ENCODE measurements at regions not wholly inside any gene's neighbourhood (a gene's known extent, or its start where the extent isn't known, plus 50 kb on each side); places are given as distances from the start of the nearest gene placed in this dataset.

GRCh38 chrX:8105531-8105930 is 65.5 kb downstream of the VCX2 start:
- H3K27ac ChIP-seq (ENCODE audit: low read depth, low read length, poor library complexity, severe bottlenecking): no peak overlapping the region
- DNase-seq (ENCODE audit: low spot score): no peak
- H4K20me1 ChIP-seq (ENCODE audit: insufficient read depth, low read length): no peaks in the 10 kb centered on the region
- H3K9me3 ChIP-seq (ENCODE audit: low read length): no peaks in the 10 kb centered on the region
- POLR2A ChIA-PET: no interaction called here
- no peaks in the 10 kb centered on the region for H3K36me3 ChIP-seq (ENCODE audit: insufficient read depth, low read length)
- CTCF ChIA-PET (ENCODE audit: unreplicated experiment): no interaction called here
- BruUV-seq (replicated peaks): no TSS peak
- no peaks in the 10 kb centered on the region for H3K9me2 ChIP-seq (ENCODE audit: insufficient read depth, low read length)
- no peak overlapping the region for H3K4me2 ChIP-seq (ENCODE audit: low read length)
- TF ChIP-seq, protein P1, sequence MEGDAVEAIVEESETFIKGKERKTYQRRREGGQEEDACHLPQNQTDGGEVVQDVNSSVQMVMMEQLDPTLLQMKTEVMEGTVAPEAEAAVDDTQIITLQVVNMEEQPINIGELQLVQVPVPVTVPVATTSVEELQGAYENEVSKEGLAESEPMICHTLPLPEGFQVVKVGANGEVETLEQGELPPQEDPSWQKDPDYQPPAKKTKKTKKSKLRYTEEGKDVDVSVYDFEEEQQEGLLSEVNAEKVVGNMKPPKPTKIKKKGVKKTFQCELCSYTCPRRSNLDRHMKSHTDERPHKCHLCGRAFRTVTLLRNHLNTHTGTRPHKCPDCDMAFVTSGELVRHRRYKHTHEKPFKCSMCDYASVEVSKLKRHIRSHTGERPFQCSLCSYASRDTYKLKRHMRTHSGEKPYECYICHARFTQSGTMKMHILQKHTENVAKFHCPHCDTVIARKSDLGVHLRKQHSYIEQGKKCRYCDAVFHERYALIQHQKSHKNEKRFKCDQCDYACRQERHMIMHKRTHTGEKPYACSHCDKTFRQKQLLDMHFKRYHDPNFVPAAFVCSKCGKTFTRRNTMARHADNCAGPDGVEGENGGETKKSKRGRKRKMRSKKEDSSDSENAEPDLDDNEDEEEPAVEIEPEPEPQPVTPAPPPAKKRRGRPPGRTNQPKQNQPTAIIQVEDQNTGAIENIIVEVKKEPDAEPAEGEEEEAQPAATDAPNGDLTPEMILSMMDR (conservative IDR thresholded peaks at IDR 0.05; ENCODE audit: low read length): no peak
- no peak for TF ChIP-seq EZH2phosphoT487 (IDR thresholded peaks at IDR 0.05; ENCODE audit: borderline replicate concordance, low read depth, low read length)
- H3K79me2 ChIP-seq (ENCODE audit: insufficient read depth, low read depth, low read length): no peaks in the 10 kb centered on the region
- intact Hi-C loops (cut with micrococcal nuclease; ENCODE audit: unreplicated experiment): no loop called here
- H3K4me1 ChIP-seq (ENCODE audit: insufficient read depth, low read length, poor library complexity, severe bottlenecking): no peaks in the 10 kb centered on the region
- H2AFZ ChIP-seq (ENCODE audit: low read length): no peak overlapping the region
- H3K4me3 ChIP-seq (ENCODE audit: low read depth, low read length, poor library complexity, severe bottlenecking): no peak overlapping the region

DNA sequence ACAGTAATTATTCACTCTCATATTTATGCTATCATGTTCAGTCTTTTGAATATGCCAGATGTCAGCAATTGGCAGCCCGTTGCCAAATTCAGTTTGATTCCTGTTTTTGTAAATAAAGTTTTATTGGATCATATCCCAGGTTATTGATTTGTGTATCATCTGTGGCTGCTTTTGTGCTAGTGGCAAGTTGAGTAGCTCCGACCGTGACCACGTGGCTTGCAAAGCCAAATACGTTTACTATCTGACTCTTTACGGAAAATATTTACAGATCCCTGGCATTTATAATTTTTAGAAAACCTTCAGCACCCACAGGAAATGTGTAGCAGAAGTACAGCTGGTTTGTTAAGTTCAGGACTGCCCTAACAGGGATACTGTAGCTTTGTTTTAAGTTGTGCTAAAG is 67.4 kb downstream of the VCX2 start:
- Histone ChIP-seq H4K20me1 (ENCODE audit: insufficient read depth, low read length) (no peaks in the 10 kb centered on the region), H3K9me2 (ENCODE audit: insufficient read depth, low read length) (no peaks in the 10 kb centered on the region), H2AFZ (ENCODE audit: low read length) (no peak overlapping the region), H3K4me3 (ENCODE audit: low read depth, low read length, poor library complexity, severe bottlenecking) (no peak overlapping the region), H3K9me3 (ENCODE audit: low read length) (no peaks in the 10 kb centered on the region), H3K79me2 (ENCODE audit: insufficient read depth, low read depth, low read length) (no peaks in the 10 kb centered on the region), H3K36me3 (ENCODE audit: insufficient read depth, low read length) (no peaks in the 10 kb centered on the region), H3K4me1 (ENCODE audit: insufficient read depth, low read length, poor library complexity, severe bottlenecking) (no peaks in the 10 kb centered on the region), H3K27ac (ENCODE audit: low read depth, low read length, poor library complexity, severe bottlenecking) (no peak overlapping the region), H3K4me2 (ENCODE audit: low read length) (no peak overlapping the region)
- intact Hi-C loops (cut with micrococcal nuclease; ENCODE audit: unreplicated experiment): no loop called here
- CTCF ChIA-PET (ENCODE audit: unreplicated experiment): no interaction called here
- POLR2A ChIA-PET: no interaction called here
- no TSS peak for BruUV-seq (replicated peaks)
- TF ChIP-seq, protein P1 (conservative IDR thresholded peaks at IDR 0.05; ENCODE audit: low read length): no peak
- TF ChIP-seq EZH2phosphoT487 (IDR thresholded peaks at IDR 0.05; ENCODE audit: borderline replicate concordance, low read depth, low read length): no peak
- DNase-seq (ENCODE audit: low spot score): no peak

DNA sequence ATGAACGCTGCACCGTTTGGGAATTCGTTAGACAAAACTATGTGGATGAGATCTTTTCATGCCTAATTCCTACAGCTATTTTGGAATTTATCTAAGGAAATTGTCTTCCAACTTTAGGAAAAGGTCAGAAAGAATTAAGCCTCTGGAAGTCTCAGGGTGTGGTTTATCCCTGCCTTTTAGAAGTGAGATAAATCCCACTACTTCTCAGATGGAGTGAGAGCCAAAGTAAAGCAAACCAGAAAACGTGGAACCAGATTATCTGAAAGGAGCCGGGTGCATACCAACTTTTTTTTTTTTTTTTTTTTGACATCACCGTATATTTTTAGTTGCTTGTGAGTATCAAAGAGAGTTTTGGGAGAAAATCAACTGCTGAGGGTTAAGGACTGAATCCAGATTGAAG is 79.6 kb downstream of the VCX2 start:
- DNase-seq (ENCODE audit: low spot score): no peak
- Histone ChIP-seq H3K79me2 (ENCODE audit: insufficient read depth, low read depth, low read length) (no peaks in the 10 kb centered on the region), H3K4me2 (ENCODE audit: low read length) (no peak overlapping the region), H3K9me2 (ENCODE audit: insufficient read depth, low read length) (no peaks in the 10 kb centered on the region), H3K36me3 (ENCODE audit: insufficient read depth, low read length) (no peaks in the 10 kb centered on the region), H4K20me1 (ENCODE audit: insufficient read depth, low read length) (no peaks in the 10 kb centered on the region), H3K27ac (ENCODE audit: low read depth, low read length, poor library complexity, severe bottlenecking) (no peak overlapping the region), H3K4me1 (ENCODE audit: insufficient read depth, low read length, poor library complexity, severe bottlenecking) (no peaks in the 10 kb centered on the region), H3K4me3 (ENCODE audit: low read depth, low read length, poor library complexity, severe bottlenecking) (no peak overlapping the region), H2AFZ (ENCODE audit: low read length) (no peak overlapping the region), H3K9me3 (ENCODE audit: low read length) (no peaks in the 10 kb centered on the region)
- intact Hi-C loops (cut with micrococcal nuclease; ENCODE audit: unreplicated experiment): no loop called here
- CTCF ChIA-PET (ENCODE audit: unreplicated experiment): no interaction called here
- no TSS peak for BruUV-seq (replicated peaks)
- no peak for TF ChIP-seq EZH2phosphoT487 (IDR thresholded peaks at IDR 0.05; ENCODE audit: borderline replicate concordance, low read depth, low read length)
- TF ChIP-seq, protein P1 (conservative IDR thresholded peaks at IDR 0.05; ENCODE audit: low read length): no peak
- POLR2A ChIA-PET: no interaction called here

All from OCI-LY7 (cell line).